ENCODE measurements at regions not wholly inside any gene's neighbourhood (a gene's known extent, or its start where the extent isn't known, plus 50 kb on each side); places are given as distances from the start of the nearest gene placed in this dataset.

GRCh38 chr22:22988150-22988549 is 82.2 kb upstream of the GNAZ start:
- TF ChIP-seq, protein P1, sequence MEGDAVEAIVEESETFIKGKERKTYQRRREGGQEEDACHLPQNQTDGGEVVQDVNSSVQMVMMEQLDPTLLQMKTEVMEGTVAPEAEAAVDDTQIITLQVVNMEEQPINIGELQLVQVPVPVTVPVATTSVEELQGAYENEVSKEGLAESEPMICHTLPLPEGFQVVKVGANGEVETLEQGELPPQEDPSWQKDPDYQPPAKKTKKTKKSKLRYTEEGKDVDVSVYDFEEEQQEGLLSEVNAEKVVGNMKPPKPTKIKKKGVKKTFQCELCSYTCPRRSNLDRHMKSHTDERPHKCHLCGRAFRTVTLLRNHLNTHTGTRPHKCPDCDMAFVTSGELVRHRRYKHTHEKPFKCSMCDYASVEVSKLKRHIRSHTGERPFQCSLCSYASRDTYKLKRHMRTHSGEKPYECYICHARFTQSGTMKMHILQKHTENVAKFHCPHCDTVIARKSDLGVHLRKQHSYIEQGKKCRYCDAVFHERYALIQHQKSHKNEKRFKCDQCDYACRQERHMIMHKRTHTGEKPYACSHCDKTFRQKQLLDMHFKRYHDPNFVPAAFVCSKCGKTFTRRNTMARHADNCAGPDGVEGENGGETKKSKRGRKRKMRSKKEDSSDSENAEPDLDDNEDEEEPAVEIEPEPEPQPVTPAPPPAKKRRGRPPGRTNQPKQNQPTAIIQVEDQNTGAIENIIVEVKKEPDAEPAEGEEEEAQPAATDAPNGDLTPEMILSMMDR (IDR thresholded peaks at IDR 0.05) = no peak
- TF ChIP-seq EZH2 (IDR thresholded peaks at IDR 0.05; ENCODE audit: borderline replicate concordance, insufficient read depth, low read depth, low read length, poor library complexity, severe bottlenecking) = no peak
